GM18502 (cell line): ENCODE measurements at regions not wholly inside any gene's neighbourhood (a gene's known extent, or its start where the extent isn't known, plus 50 kb on each side); places are given as distances from the start of the nearest gene placed in this dataset.

ENCODE experiments used
- ATAC-seq: cut with Tn5 transposase; IDR thresholded peaks from one replicate; pipeline ENCODE4 v1.9.1; 2021; ENCODE audit warnings: mild to moderate bottlenecking; ENCODE audit not compliant: unreplicated experiment, poor library complexity

DNA sequence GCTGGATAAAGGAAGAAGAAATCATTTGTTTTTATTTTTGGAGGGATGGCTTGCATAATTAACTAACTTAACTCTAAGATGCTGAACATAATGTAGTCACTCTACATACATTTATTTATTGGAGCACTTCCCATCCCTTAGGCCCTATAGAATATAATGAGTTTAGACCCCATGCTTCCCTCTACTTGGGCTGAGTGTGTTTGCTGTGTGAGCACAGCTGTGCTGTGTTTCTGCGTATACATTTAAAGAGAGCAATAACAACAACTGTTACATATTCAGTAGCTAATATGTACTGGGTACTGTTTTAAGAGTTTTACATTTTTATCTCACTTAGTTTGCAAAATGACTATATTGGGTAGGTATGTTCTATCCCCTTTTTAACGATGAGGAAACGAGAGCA lies 736.6 kb upstream of the NRSN1 start:
- no peak for ATAC-seq

DNA sequence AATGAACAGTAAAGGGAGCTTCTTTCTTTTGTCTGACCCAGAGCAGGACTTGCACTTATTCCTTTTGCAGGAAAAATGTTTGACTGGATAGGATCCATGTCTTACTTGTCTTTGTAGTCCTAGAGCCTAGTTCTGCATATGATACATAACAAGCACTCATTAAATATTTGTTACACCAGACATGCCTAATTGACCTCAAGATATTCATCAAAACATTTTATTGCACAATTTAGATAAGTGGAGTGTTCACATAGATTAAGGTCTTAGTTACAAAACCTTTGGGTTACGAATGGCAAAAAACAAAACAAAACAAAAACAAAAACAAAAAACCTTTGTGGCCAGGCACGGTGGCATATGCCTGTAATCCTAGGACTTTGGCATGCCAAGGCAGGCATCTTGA lies 735.8 kb upstream of the NRSN1 start:
- no peak for ATAC-seq

DNA sequence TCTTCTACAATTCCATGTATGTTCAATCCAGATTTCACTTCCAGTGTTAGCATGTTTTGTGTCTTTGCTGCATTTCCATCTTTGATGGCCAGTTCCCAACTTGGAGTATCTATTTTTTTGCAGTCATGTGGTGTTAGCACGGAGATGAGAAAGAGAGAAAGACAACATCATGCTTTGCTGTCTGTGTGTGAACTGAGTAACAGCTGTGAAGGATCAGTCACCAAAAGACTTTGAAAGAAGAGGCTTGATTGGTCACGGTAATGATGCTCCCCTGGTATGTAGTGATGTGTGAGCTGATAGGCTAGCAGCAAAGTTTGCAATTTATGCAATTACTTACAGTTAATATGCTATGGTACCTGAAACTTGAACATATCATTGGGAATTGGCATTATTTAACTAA lies 731.3 kb upstream of the NRSN1 start:
- no peak for ATAC-seq

DNA sequence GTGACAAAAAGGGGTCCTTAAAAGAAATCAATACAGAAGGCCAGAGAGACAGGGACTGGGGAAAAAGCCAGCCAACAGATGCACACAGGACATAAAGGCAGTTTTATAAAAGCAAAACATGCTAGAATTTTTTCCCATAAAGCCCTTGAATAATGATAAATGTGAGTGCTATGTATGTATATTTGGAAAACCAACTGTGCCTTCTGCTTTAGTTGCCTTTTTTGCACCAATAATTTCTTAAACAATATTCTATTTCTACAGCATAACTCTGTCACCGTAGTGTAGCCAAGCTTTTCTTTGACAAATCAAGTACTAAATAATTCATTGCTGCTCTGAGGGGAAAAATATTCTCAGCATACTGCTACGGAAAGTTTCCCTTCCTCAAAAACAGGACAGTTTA lies 730.6 kb upstream of the NRSN1 start:
- no peak for ATAC-seq

DNA sequence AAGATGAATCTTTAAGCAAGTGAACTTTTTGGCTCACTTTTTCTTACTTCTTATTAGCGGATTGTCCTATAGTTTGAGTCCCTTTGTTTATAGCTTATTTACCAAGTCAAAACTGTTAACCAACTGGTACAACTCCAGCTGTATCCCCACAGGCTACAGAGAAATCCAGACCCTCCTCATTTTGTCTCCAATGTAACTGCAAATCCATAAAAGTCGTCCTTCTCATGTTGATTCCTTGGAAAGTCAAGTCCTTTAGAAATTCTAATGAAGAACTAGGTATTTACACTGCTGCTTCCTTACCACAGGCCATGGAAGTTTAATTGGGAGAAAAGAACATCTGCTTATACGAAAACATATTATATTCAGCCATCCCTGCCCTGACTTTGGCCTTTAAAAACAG lies 729.1 kb upstream of the NRSN1 start:
- ATAC-seq: no peak

DNA sequence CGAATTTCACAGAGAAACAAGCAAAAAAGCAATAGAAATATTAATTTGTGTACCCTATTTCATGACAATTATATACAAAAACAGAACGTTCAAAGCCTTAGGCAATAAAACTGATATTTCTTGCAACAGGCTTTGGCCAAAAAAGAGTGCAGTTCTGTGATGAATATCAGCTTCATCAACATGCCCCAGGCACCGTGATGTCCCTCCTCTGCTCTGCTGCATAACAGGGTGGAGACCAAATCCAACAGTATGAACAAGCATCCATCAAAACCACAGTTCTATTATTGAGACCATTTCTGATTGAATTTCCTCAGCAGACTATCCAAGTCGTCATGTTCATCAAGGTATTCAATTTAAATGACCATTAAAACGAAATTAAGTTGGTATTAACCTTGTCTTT lies 722.6 kb upstream of the NRSN1 start:
- no peak for ATAC-seq

DNA sequence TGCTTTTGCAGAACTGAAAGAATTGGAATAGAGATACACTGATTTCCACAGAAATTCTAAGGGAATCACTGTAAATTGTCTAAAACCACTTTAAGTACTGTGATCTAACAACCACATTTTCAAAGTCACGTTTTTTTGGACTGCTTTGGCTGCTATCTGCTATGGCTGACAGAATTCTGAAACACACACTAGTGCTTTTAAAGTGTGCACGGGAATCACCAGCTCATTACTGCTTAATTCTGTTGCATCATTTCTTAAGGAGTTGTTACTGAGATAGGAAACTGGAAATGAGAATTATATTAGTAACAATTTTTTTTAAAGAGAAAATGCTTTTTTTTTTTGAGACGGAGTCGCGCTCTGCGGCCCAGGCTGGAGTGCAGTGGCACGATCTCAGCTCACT lies 716.5 kb upstream of the NRSN1 start:
- ATAC-seq: no peak

DNA sequence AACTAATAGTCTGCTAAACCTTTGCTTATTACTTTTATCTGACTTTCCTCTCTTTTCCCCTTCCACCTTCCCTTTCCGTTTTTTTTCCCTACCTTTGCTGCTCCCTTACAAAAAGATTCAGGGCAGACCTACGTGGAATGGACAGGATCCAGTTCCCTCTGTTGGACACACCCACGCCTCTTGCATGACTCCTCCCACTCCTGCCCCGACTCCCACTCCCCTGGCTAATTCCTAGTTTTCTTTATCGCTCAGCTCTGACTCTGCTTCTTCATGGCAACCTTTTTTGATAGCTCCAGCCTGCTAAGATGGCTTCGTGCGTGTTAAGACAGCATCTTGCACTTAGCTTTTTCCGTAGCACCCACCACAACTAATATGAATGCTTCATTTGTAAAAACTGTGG lies 715.6 kb upstream of the NRSN1 start:
- no peak for ATAC-seq

DNA sequence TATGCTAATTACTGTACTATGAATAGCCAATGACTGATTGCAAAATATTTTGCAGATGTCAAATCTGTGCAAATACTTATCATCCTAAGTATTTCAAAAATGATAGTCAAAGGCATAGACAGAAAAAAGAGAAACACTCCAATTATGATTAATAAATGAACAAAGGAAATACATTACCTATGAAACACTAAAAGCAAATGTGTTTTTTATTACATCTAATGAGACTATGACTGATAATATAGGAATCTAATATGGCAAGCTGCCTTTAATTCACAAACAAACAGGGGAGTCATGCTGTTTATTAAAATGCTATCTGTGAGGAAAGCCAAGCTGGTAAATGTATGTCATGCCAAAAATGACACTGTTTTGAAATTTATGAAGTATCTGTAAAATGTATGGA lies 713.2 kb upstream of the NRSN1 start:
- ATAC-seq: no peak

DNA sequence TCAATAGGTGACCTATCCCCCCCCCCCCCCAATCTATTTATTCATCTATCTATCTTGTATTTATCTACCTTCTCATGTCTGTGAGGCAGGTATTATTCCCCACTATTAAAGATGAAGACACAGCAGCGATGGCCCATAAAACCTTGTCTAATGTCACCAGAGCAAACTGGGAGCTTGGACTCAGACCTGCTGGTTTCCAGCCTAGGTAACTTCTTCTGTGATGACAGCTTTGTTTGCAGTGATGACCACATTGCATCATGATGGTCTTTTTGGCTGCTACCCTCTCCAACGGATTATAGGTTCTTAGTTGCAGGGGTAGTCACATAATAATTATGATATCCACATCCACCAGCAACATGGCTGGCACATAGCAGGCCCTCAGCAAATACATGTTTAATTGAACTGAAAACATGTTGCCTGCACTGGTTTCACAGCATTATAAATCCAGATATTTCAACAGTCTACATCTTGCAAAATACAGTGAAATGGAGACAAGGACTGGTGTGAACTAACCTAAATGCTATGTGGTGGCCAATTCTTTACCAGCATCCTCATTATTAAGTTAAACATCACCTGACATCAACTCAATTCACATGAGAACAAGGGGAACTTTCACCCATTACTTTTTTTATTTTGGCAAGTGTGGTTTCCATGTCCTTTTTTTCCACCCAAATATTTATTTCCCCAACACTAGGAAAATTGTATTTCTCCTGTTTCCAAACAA lies 712.5 kb upstream of the NRSN1 start:
- peak; percentile 22 for ATAC-seq

DNA sequence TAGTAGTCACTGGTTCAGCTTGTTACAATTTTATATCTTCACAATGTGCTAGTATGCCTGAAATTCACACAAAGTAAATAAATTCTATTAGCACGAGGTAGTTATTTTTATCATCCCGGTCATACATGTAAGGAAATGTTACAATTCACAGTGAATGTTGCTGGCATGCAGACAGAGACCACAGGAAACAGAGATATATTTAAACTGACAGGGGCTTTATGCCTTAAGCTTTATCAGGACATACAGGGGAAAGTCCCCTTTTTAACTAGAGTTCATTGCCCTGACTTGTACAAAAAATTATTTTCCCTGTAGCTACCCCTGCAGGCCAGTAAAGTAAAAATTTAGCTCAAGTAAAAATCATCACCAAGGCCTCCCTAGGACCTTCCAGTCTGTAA lies 712.0 kb upstream of the NRSN1 start:
- ATAC-seq: peak; percentile 89

DNA sequence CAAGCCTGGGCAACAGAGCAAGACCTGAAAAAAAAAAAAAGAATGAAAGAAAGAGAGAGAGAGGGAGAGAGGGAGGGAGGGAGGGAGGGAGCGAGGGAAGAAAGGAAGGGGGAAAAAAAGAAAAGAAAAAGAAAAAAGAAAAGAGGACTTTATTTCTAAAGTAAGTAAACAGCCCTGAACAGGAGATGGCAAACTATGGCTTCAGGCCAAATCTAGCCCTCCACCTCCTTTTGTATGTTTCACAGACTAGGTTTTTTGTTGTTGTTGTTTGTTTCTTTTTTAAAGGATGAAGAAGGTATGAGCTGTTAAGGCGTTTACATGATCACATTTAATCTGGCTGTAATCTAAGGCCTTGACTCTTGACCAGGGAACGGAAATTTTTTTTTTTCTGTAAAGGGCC lies 711.1 kb upstream of the NRSN1 start:
- no peak for ATAC-seq

DNA sequence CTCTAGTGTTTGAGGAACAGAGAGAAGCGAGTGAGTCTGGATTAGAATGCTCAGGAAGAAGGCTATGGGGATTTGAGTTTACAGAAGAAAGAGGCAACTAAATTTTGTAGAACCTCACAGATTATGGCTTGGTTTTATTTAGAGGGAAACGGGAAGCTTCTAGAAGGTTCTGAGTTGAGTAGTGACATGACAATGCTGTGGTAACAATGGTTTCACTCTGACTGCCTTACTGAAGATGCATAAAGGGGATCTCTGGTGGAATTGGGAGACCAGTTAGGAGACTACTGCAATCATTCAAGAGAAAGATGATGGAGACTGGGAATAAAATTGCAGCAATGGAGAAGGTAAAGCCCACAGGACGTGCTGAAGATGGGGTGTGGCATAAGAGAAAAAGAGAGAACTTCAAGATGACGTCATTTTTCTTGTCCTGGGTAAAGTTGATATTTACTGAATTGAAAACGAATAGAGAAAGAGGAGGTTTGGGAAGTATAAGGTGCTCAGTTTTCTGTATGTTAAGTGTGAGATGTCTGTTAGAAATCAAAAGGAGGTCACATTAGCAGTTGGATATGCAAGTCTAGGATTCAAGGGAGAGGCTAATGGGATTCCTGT lies 710.1 kb upstream of the NRSN1 start:
- no peak for ATAC-seq

DNA sequence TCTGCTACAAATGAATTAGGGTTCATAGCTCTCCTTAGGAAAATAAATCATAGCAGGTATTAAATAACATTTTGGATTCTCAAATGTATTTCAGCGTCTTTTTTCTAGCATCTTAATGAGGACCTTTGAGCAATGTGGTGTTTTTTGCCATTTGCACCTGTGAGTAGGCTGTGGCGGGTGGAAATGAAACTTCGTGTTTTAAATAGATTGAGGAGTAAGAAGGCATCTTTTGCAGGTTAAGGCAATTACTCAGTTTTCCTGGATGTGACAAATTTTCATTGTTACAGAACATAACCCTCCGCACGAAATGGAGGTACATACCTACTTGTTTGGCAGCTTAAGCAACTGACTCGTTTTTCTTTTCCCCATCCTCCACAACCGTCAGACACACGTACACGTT lies 708.9 kb upstream of the NRSN1 start:
- ATAC-seq: no peak

DNA sequence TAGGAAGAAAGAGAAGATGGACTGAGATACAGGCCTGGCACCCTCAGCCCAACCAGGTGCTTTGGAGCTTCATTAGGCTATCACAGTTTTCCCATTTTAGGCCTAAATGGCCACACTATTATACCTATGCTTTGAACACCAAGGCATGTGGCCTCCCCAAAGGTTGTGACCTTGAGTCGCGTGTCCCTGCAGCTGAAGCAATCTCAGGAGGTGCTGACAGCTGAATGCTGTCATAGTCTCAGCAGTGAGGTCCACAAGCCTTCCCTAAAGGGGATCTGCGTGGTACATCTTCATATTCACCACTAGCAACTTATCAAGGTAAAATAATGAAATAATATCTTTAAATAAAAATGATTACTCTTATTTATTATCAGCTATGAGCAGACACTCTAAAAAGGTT lies 707.9 kb upstream of the NRSN1 start:
- no peak for ATAC-seq

DNA sequence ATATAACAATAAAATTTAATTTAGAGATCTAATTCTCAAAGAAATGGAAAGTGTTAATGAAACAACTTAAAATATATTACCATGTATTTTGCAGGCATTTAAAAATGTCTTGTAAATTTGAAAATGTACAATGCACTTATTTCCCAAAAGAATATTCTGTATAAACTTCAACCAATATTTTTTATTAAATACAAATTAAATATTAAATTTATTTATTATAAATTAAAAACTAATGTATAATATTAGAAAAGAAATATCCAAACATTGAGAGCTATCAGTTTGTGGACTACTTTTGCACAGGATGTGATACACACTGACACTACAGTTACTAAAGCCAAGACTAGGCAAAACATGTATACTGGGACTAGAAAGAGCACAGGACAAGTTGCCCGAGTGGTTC lies 707.0 kb upstream of the NRSN1 start:
- ATAC-seq: no peak

DNA sequence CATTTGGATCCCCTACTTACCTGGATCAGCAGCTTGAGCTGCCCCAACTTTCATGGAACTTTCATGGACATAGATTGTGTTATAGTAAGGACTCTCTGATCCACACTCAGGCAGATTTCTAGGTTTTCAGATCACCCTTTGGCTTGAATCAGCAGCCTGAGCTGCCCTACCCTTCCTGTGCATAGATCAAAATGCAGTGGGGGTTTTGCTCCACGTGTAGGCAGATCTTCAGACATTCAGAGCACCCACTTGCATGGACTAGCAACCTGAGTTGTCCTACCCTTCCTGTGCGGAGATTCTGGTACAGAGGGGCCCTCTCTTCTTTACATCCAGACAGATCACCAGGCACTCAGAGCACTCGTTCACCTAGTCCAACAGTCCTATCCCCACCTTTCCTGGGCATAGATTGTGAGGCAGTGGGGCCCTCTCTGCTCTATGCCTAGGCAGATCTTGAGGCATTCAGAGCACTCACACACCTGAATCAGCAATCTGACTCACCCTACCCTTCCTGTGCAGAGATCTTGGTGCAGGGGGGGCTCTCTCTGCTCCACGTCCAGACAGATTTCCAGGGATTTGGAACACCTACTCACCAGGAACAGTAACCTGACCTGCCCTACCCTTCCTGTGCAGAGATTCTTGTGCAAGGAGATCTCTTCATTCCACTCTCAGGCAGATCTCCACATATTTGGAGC lies 705.2 kb upstream of the NRSN1 start:
- ATAC-seq: no peak

DNA sequence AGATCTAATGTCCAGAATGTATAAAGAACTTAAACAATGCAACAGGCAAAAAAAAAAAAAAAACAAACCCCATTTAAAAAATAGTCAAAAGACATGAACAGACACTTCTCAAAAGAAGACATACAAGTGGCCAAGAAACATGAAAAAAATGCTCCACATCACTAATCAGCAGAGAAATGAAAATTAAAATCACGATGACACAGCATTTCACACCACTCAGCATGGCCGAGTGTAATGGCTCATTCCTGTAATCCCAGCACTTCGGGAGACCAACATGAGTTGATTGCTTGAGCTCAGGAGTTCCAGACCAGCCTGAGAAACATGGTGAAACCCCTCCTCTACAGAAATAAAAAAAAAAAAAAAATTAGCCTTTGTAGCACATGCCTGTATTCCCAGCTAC lies 701.4 kb upstream of the NRSN1 start:
- no peak for ATAC-seq

DNA sequence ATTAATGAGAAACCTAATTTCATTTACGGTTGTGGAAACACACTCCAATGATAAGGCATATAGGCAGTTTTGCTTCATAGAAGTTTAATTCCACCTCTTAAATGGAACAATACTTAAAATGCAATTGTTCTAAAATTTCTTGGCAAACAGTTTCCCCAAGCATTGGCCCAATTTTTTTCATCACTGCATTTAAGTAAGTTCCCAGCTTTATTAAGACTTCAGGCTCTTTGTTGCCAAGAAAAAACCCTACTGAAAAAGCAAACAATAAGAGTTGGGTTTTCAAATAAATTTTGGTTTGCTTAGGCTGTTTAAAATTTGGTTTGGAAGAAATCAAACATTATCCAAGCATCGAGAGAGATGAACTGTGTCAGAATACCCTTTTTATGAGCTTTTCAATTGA lies 690.9 kb upstream of the NRSN1 start:
- no peak for ATAC-seq

DNA sequence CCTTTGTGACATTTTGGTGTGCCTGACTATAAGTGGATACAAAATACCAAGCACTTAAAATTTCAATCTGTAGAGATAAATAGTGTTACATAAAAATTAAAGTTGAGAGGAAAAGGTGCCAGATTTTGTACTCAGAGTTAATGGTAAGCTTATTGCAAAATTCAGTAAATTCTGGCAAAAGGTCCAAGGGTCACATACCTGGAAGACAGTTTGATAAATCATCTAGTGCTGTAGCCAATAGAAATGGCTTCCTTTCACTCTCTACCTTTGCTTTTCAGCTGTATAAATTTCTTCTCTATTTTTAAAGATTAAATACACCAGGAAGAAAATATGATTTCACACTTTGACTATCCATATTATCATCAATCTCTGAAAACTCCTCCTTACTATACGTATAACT lies 690.2 kb upstream of the NRSN1 start:
- ATAC-seq: no peak

DNA sequence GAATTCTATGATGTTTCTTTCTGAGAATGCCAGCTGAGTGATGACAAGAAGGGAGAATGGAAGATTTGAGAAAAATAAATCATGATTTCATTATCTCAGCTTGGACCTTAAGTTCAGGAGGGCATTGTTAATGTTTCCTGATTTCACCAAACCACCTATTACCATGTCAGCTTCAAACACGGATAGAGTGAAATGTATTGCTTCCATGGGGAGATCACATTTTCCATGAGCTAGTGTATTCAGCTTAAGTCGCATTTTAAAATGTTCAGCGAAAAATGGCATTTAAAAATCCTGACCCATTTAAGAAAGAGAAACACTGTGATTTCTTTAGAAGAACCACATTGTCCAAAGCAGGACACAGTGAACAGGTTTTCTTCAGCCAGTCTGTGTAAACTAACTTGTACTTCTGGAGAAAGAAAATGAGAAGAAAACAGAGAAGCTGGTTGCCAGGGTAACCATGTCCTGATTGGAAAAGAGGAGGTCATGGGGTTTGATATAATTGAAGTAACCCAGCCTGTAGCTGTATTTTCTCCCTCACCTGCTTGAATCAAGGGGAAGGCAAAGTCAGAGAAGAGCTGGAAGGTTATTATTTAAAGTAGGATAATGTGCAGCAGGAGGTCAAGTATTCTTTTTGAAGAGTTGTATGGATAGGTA lies 684.1 kb upstream of the NRSN1 start:
- no peak for ATAC-seq
